Endothelial cell of umbilical vein (primary cell): ENCODE measurements at regions not wholly inside any gene's neighbourhood (a gene's known extent, or its start where the extent isn't known, plus 50 kb on each side); places are given as distances from the start of the nearest gene placed in this dataset.

Source experiments
- BruUV-seq: library from RNA; stranded (reverse); fragments of 400-500 nt; replicated peaks from 2 replicates; lab custom pipeline; 2021; lab: Mats Ljungman, UMichigan
- CTCF ChIA-PET: fragments of 300-600, 350-600 bp; sonication (Branson Sonifier 250); formaldehyde crosslinking; loops from one replicate; lab custom pipeline; 2021; ENCODE audit warnings: antibody characterized with exemption, inconsistent platforms; lab: Charles Lee
- POLR2A ChIA-PET: fragments of 300-600, 350-600 bp; sonication (Branson Sonifier 250); formaldehyde crosslinking; loops from one replicate; lab custom pipeline; 2021; ENCODE audit warnings: antibody characterized with exemption, inconsistent platforms; lab: Charles Lee
- DNase-seq: peaks from one replicate; pipeline ENCODE4 v3.0.0-alpha.2; 2011; ENCODE audit warnings: low read depth, low spot score
- FAIRE-seq: peaks from 2 replicates; lab custom pipeline; 2011; peaks lifted over from hg19 to GRCh38; lab: Jason Lieb, UNC
- H2AFZ ChIP-seq: 2 replicates; pipeline ENCODE4 v1.6.0; 2012; ENCODE audit warnings: low read depth, low read length, control low read depth, inconsistent platforms
- H3K27ac ChIP-seq: 2 replicates; pipeline ENCODE4 v1.5.1; 2011; ENCODE audit warnings: low read depth, mild to moderate bottlenecking, control low read depth, low read length, moderate library complexity; ENCODE audit not compliant: insufficient read depth
- H3K27me3 ChIP-seq, 2 experiments: 2 replicates each; pipeline versions ENCODE4 v1.6.0 to v1.6.1; 2011; ENCODE audit warnings: low read length in 2 of 2, mixed read lengths in 1 of 2; ENCODE audit not compliant: control insufficient read depth in 2 of 2, insufficient read depth in 2 of 2
- H3K36me3 ChIP-seq, 2 experiments: 2 replicates in 1 of 2; 3 replicates in 1 of 2; pipeline ENCODE4 v1.5.1; 2011; ENCODE audit warnings: low read length in 2 of 2, mild to moderate bottlenecking in 1 of 2, moderate library complexity in 1 of 2; ENCODE audit not compliant: control insufficient read depth in 2 of 2, insufficient read depth in 2 of 2; ENCODE audit errors: extremely low read depth in 1 of 2
- H3K4me1 ChIP-seq: 3 replicates; pipeline ENCODE4 v1.5.1; 2011; ENCODE audit warnings: mild to moderate bottlenecking, low read length; ENCODE audit not compliant: control insufficient read depth, insufficient read depth; ENCODE audit errors: extremely low read depth
- H3K4me2 ChIP-seq: 2 replicates; pipeline ENCODE4 v1.6.1; 2011; ENCODE audit warnings: low read length, control low read depth, mixed read lengths; ENCODE audit not compliant: insufficient read depth
- H3K4me3 ChIP-seq, 3 experiments: fragments of 200-600 bp in 1 of 3; sonication (generic), shearing (Covaris generic) in 1 of 3; replicated peaks in 1 of 3; 2 replicates each; pipeline ENCODE4 v1.5.1; 2011 to 2016; ENCODE audit warnings: control low read depth in 3 of 3, low read length in 3 of 3, mild to moderate bottlenecking in 2 of 3, inconsistent platforms in 1 of 3, low read depth in 1 of 3, moderate library complexity in 1 of 3; ENCODE audit not compliant: insufficient read depth in 1 of 3
- H3K79me2 ChIP-seq: 2 replicates; pipeline ENCODE4 v1.6.0; 2012; ENCODE audit warnings: low read length, inconsistent platforms; ENCODE audit not compliant: control insufficient read depth, insufficient read depth
- H3K9ac ChIP-seq: replicated peaks from 2 replicates; pipeline ENCODE3; 2011; ENCODE audit warnings: low read length, control low read depth; ENCODE audit not compliant: insufficient read depth; ENCODE audit errors: extremely low read depth
- H3K9me1 ChIP-seq: replicated peaks from 3 replicates; pipeline ENCODE4 v1.6.0; 2011; ENCODE audit warnings: mild to moderate bottlenecking, low read length; ENCODE audit not compliant: control insufficient read depth, insufficient read depth; ENCODE audit errors: extremely low read depth
- H3K9me3 ChIP-seq: replicated peaks from 2 replicates; pipeline ENCODE4 v1.5.1; 2012; ENCODE audit warnings: low read length, inconsistent platforms; ENCODE audit not compliant: control insufficient read depth, insufficient read depth
- H4K20me1 ChIP-seq: replicated peaks from 2 replicates; pipeline ENCODE3; 2011; ENCODE audit warnings: mild to moderate bottlenecking, low read length; ENCODE audit not compliant: control insufficient read depth, insufficient read depth; ENCODE audit errors: extremely low read depth
- CTCF ChIP-seq, 2 donors: IDR thresholded peaks; 1 replicate in 1 of 2; 2 replicates in 1 of 2; pipeline ENCODE4 v1.5.1; 2011; ENCODE audit warnings: low read length in 2 of 2, mild to moderate bottlenecking in 2 of 2, moderate library complexity in 2 of 2, control low read depth in 1 of 2, inconsistent platforms in 1 of 2, low read depth in 1 of 2; ENCODE audit not compliant: insufficient read depth in 1 of 2; ENCODE audit errors: extremely low read depth in 1 of 2
- EZH2 ChIP-seq: IDR thresholded peaks from 2 replicates; pipeline ENCODE4 v1.6.1; 2012; ENCODE audit warnings: borderline replicate concordance, low read depth, mild to moderate bottlenecking, moderate library complexity, low read length, inconsistent platforms; ENCODE audit not compliant: severe bottlenecking
- FOS ChIP-seq: IDR thresholded peaks from 2 replicates; pipeline ENCODE4 v1.6.1; 2011; ENCODE audit warnings: mild to moderate bottlenecking, low read length, moderate library complexity, borderline replicate concordance; ENCODE audit not compliant: insufficient read depth
- GATA2 ChIP-seq: IDR thresholded peaks from 2 replicates; pipeline ENCODE4 v1.7.0; 2011; ENCODE audit warnings: low read depth, mild to moderate bottlenecking, moderate library complexity, mixed read lengths, low read length; ENCODE audit not compliant: insufficient read length, insufficient read depth
- JUN ChIP-seq: IDR thresholded peaks from 2 replicates; pipeline ENCODE4 v1.6.1; 2011; ENCODE audit warnings: borderline replicate concordance, low read depth; ENCODE audit not compliant: insufficient read length, insufficient read depth
- MAX ChIP-seq: IDR thresholded peaks from 2 replicates; pipeline ENCODE4 v1.6.1; 2011; ENCODE audit not compliant: insufficient read depth, insufficient read length
- MYC ChIP-seq: IDR thresholded peaks from one replicate; pipeline ENCODE4 v1.6.1; 2011; ENCODE audit warnings: mild to moderate bottlenecking, low read depth, low read length
- POLR2A ChIP-seq: IDR thresholded peaks from 2 replicates; pipeline ENCODE4 v1.6.1; 2012; ENCODE audit warnings: low read depth, mild to moderate bottlenecking, control low read depth, low read length
- POLR2AphosphoS5 ChIP-seq: IDR thresholded peaks from 2 replicates; pipeline ENCODE4 v1.6.1; 2012; ENCODE audit warnings: low read depth, mild to moderate bottlenecking, control low read depth, low read length, moderate library complexity; ENCODE audit not compliant: insufficient read depth
- dilution Hi-C: fragments of 300-500 bp; cut with MboI; formaldehyde crosslinking; loops from one replicate; pipeline ENCODE4 v1.15.0; 2019; ENCODE audit warnings: low sequenced_read_pairs; ENCODE audit not compliant: extremely low pct_ligation_motif_present
- intact Hi-C: fragments of 100-400 bp; cut with micrococcal nuclease; formaldehyde crosslinking; loops from one replicate; pipeline ENCODE4 v1.10.0; 2022

- FAIRE-seq (no peak), DNase-seq (no peak)
- dilution Hi-C loops = no loop called here
- Histone ChIP-seq H3K4me2 (no peak overlapping the region), H3K27ac (no peak overlapping the region), H3K27me3 (no peaks in the 10 kb centered on the region), H4K20me1 (no peaks in the 10 kb centered on the region), H3K36me3 (no peaks in the 10 kb centered on the region), H2AFZ (no peak overlapping the region), H3K79me2 (no peaks in the 10 kb centered on the region), H3K4me3 (no peak overlapping the region), H3K4me1 (no peaks in the 10 kb centered on the region), H3K9me1 (no peaks in the 10 kb centered on the region), H3K9ac (no peak overlapping the region), H3K9me3 (no peaks in the 10 kb centered on the region)
- POLR2A ChIA-PET = no interaction called here
- CTCF ChIA-PET = no interaction called here
- BruUV-seq = no TSS peak
- TF ChIP-seq EZH2 (no peak), POLR2AphosphoS5 (no peak), JUN (no peak), MAX (no peak), GATA2 (no peak), FOS (no peak), POLR2A (no peak), CTCF (IDR thresholded peaks at IDR 0.05; ENCODE audit: extremely low read depth in 1 of 2, insufficient read depth in 1 of 2, low read depth in 1 of 2, low read length in 2 of 2) (no peak), MYC (no peak)
- intact Hi-C loops = no loop called here
Measured at GRCh38 chrX:122546269-122546668, 637.8 kb upstream of the GRIA3 start.
